ENCODE measurements at regions not wholly inside any gene's neighbourhood (a gene's known extent, or its start where the extent isn't known, plus 50 kb on each side); places are given as distances from the start of the nearest gene placed in this dataset.
"Not testable (repeated sequence)": the region's sequence is repeated elsewhere in the genome, so short reads cannot be mapped to it uniquely, and the experiment has no call there.

DNA sequence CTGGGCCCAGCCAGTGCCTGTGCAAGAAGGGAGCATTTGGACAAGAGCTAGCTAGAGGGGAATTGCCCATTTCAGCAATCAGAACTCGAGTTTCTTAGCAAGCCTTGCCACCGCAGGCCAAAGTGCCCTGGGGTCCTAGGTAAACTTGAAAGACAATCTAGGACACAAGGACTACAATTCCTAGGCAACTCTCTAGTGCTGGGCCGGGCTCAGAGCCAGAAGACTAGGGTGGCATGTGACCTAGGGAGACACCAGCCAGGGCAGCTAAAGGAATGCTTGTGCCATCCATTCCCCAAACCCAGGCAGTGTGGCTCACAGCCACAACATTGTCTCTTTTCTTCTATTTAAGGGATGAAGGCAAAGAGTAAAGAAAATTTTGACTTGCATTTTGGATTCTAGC lies 205.0 kb downstream of the BMP4 start:
- no peak for DNase-seq (ENCODE audit: extremely low read depth, low read depth)

- no peak for DNase-seq (ENCODE audit: extremely low read depth, low read depth)
Measured at GRCh38 chr14:53748691-53749090, 207.9 kb downstream of the BMP4 start.

DNA sequence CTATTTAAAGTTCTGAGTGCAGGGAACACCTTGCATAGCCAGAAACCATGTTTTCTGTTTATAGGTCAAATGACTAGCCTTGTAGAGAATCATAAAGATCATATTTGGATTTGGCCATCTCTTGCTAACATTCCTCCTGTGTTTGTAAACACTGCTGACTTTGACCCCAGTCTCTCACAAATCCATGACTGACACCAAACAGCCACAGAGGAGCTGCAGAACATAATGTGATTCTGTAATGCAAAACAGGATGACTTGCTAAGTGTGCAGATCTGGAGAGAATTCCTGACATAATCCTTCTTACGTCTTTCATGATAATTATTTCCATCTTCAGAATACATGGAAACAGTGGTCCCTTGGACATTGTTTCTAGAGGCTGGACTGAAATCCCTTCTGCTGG lies 211.8 kb downstream of the BMP4 start:
- DNase-seq (ENCODE audit: extremely low read depth, low read depth) = no peak

DNA sequence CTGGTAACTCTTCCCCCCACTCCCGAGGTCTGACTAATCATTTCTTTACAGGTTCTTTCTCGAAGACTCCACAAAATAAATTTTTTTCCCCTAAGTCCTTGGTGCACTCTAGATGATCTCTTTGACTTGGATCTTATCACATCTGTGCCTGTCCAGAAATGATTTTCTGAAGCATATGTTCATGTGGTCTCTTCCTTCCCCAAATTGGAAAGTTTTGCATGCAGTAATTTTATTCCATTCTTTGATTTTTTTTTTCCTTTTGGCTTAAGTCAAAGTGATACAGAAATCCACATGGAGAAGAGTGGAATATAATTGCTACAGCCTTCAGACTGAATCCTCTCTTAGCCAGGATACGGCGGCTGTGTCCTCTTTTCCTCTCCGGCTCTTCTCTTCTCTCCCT lies 213.3 kb downstream of the BMP4 start:
- DNase-seq (ENCODE audit: extremely low read depth, low read depth) = no peak

DNA sequence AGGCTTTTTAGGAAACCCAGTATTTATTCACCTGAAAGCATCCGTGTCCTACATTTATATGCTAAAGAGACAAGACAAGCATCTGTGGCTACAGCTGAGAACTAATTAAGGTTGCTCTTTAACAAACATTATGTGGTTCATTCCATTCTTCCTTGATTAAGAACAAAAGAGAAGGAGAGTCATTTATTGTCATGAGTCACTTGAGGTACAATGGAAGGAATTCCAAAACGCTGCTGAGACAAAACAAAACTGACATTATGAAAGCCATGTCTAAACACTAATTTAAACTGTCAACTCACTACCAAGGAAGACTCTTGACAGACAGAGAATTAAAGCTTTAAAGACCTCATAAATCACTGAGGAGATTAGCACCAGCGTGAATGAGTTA lies 214.4 kb downstream of the BMP4 start:
- DNase-seq (ENCODE audit: extremely low read depth, low read depth) = no peak

DNA sequence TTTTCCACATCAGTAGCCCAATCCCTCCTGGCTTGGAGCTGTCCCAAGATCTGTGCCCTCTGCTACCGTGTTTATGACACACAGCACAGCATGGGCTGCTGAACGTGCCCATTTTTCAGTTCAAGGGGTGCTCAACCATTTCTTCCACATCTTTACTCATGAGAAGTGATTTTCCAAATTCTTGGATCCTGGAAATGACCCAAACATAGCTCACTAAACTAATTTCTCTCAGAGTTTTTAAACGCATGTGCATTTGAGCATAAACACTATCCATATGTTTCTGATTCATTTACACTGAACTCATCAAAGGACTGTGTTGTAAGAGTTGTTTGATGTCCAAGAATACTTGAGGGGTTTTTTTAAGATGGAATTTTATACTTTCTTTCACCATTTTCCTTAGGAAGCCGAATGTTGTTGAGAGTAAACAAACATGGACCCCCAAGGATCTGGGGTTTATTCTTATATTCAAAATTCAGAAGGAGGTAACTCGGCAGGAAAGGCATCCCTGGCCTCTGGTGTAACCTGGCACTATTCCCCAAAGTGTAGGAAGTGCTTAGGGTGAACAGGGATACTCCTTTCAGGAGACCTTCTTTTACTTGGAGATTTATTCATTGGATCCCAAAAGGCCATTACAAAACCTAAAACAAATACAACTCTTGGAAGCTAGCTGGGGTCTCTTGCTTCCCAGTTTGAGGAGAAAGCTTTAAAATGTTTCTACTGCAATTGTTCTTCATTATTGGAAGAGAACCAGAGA lies 215.0 kb downstream of the BMP4 start:
- DNase-seq (ENCODE audit: extremely low read depth, low read depth) = no peak

GRCh38 chr14:53740570-53740969 lies 216.1 kb downstream of the BMP4 start:
- no peak for DNase-seq (ENCODE audit: extremely low read depth, low read depth)

- DNase-seq (ENCODE audit: extremely low read depth, low read depth) = no peak
Measured at GRCh38 chr14:53735916-53736315, 220.7 kb downstream of the BMP4 start.

GRCh38 chr14:53723221-53723620 lies 233.4 kb downstream of the BMP4 start:
- DNase-seq (ENCODE audit: extremely low read depth, low read depth) = no peak

GRCh38 chr14:53719536-53719935 lies 237.1 kb downstream of the BMP4 start:
- DNase-seq (ENCODE audit: extremely low read depth, low read depth) = no peak

- no peak for DNase-seq (ENCODE audit: extremely low read depth, low read depth)
Measured at GRCh38 chr14:53716578-53716977, 240.0 kb downstream of the BMP4 start.

DNA sequence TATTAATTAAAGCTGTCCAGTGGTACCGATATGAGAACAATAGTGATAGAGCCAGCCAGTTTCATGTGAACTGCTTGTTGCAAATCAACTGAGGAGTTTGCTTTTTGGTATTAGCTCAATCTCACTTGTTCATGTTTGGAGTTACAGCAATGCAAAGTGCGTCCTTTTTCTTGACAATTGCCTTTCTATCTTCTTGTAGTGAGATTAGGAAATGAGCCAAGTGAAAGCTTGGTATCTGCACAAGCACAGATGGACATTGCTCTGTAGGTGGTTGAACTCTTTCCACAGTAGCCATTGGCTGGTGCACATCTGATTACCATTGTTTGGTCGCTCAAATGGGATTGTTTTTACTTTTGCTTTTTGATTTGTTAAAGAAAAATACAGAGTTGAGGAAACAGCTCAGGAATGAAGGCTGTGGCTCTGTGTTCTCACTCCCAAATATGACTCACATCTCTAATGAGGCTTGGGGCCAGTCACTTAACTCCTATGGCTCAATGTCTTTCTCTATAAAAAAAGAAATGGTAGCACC lies 241.4 kb downstream of the BMP4 start:
- DNase-seq (ENCODE audit: extremely low read depth, low read depth) = no peak

- DNase-seq (ENCODE audit: extremely low read depth, low read depth) = no peak
Measured at GRCh38 chr14:53714495-53715192, 242.0 kb downstream of the BMP4 start.

DNA sequence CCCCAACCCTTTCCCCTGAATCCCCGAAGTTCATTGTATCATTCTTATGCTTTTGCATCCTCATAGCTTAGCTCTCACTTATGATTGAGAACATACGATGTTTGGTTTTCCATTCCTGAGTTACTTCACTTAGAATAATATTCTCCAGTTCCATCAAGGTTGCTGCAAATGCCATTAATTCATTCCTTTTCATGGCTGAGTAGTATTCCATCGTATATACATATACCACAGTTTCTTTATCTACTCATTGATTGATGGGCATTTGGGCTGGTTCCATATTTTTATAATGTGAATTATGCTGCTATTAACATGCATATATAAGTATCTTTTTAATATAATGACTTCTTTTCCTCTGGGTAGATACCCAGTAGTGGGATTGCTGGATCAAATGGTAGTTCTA lies 243.7 kb downstream of the BMP4 start:
- DNase-seq (ENCODE audit: extremely low read depth, low read depth) = not testable (repeated sequence)

DNA sequence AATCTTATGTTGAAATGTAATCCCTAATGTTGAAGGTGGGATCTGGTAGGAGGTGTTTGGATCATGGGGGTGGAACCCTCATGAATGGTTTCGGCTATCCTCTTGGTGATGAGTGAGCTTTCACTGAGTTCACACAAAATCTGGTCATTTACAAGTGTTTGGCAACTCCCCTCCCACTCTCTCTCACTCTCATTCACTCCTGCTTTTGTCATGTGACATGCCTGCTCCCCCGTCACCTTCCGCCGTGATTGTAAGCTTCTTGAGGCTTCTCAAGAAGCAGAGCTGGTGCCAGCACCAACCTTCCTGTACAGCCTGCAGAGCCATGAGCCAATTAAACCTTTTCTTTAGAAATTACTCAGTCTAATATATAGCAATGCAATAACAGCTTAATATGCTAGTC lies 245.4 kb downstream of the BMP4 start:
- DNase-seq (ENCODE audit: extremely low read depth, low read depth) = no peak

GRCh38 chr14:53710615-53711014 lies 246.0 kb downstream of the BMP4 start:
- DNase-seq (ENCODE audit: extremely low read depth, low read depth) = no peak

- DNase-seq (ENCODE audit: extremely low read depth, low read depth) = no peak
Measured at GRCh38 chr14:53709381-53709780, 247.2 kb downstream of the BMP4 start.

DNA sequence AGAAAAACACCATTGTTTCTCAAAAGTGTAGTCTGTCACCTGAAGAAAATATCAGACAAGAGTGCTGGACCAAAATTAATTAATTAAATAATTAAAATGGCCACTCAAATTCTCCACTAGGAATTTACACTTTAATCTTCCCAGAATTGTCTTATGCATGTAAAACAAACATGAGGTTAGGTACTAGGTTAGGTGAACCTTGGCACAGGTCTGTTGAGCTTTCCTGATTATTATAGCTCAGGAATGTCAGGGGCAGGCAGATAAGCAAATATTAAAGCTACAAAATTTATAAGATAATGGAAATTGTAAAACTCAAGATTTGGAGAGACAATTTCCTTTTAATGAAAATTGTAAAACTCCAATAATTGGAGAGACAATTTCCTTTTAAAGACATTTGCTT lies 253.2 kb downstream of the BMP4 start:
- no peak for DNase-seq (ENCODE audit: extremely low read depth, low read depth)

GRCh38 chr14:53701108-53701875 lies 255.3 kb downstream of the BMP4 start:
- DNase-seq (ENCODE audit: extremely low read depth, low read depth) = no peak

GRCh38 chr14:53696217-53696965 lies 260.2 kb downstream of the BMP4 start:
- no peak for DNase-seq (ENCODE audit: extremely low read depth, low read depth)
